ENCODE measurements at regions not wholly inside any gene's neighbourhood (a gene's known extent, or its start where the extent isn't known, plus 50 kb on each side); places are given as distances from the start of the nearest gene placed in this dataset.

- H3K4me3 ChIP-seq (ENCODE audit: low read depth, low read length), result no peak overlapping the region
- no peak for DNase-seq (ENCODE audit: low read depth)
- TF ChIP-seq, protein P1, sequence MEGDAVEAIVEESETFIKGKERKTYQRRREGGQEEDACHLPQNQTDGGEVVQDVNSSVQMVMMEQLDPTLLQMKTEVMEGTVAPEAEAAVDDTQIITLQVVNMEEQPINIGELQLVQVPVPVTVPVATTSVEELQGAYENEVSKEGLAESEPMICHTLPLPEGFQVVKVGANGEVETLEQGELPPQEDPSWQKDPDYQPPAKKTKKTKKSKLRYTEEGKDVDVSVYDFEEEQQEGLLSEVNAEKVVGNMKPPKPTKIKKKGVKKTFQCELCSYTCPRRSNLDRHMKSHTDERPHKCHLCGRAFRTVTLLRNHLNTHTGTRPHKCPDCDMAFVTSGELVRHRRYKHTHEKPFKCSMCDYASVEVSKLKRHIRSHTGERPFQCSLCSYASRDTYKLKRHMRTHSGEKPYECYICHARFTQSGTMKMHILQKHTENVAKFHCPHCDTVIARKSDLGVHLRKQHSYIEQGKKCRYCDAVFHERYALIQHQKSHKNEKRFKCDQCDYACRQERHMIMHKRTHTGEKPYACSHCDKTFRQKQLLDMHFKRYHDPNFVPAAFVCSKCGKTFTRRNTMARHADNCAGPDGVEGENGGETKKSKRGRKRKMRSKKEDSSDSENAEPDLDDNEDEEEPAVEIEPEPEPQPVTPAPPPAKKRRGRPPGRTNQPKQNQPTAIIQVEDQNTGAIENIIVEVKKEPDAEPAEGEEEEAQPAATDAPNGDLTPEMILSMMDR (IDR thresholded peaks at IDR 0.05; ENCODE audit: low read depth, low read length, missing control alignments), result no peak
Measured at GRCh38 chr4:41806807-41807206, 58.3 kb upstream of the PHOX2B start.

DNA sequence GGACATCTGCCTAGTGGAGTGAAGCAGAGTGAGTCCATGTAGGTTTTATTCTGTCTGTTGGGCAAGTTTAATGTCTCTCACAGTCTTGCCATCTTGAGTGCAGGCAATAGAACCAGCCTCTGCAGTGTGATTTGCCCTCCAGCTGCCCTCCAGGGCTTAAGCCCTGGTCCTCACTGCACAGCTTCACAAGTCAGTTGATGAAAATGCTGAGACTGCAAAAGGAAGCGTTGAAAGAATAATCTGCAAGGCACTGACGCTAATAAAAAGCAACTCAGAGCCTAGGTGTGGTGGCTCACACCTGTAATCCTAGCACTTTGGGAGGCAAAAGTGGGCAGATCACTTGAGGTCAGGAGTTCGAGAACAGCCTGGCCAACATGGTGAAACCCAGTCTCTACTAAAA, 54.1 kb upstream of the PHOX2B start:
- TF ChIP-seq, protein P1 (IDR thresholded peaks at IDR 0.05; ENCODE audit: low read depth, low read length, missing control alignments), result no peak
- no peak overlapping the region for H3K4me3 ChIP-seq (ENCODE audit: low read depth, low read length)
- DNase-seq (ENCODE audit: low read depth), result no peak

DNA sequence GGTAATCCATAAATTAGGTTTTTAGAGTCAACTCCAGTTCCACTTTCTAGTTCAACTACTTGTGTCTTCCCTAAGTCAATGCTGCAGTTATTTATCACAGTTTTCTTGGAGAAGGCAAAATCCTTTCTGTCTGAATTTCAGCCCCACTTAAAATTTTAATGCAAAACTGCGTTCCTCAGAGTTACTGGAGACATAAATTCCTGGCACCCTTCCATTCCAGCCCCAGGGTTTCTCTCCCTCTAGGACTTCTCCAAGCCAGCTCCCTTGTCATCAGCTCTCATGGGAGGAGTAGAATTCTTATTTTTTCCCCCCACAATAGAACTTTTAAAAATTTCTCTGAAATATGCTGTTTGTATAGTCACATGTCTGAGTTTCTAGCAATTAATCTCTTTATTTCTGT, 50.6 kb upstream of the PHOX2B start:
- no peak overlapping the region for H3K4me3 ChIP-seq (ENCODE audit: low read depth, low read length)
- TF ChIP-seq, protein P1 (IDR thresholded peaks at IDR 0.05; ENCODE audit: low read depth, low read length, missing control alignments), result no peak
- DNase-seq (ENCODE audit: low read depth), result no peak

All from GM12864 (cell line).